RKO (cell line): ENCODE measurements at regions not wholly inside any gene's neighbourhood (a gene's known extent, or its start where the extent isn't known, plus 50 kb on each side); places are given as distances from the start of the nearest gene placed in this dataset.
A peak's percentile ranks its signal among the peaks of the same experiment; 100 is the strongest.

ENCODE experiments used
- DNase-seq: peaks from one replicate; pipeline ENCODE4 v3.0.0-alpha.2; 2016; ENCODE audit warnings: low spot score

DNA sequence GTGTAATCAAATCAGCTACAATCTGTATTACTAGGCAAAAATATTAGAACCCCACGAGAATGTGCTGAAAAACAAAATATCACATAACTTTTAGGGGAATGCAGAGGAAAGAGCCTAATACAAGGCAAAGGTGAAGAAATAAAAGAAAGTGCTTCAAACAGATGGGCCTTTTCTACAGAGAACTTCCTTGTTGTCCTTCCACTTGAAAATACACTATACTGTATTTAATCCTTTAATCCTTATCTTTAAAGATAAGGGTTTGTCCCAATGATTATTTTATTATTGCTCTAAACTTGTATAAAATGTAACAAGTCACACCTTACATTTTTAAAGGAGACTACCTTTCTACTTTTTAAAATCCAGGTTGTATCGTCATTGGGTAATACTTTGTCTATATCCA is 296.5 kb downstream of the NDFIP2 start:
- DNase-seq: no peak

DNA sequence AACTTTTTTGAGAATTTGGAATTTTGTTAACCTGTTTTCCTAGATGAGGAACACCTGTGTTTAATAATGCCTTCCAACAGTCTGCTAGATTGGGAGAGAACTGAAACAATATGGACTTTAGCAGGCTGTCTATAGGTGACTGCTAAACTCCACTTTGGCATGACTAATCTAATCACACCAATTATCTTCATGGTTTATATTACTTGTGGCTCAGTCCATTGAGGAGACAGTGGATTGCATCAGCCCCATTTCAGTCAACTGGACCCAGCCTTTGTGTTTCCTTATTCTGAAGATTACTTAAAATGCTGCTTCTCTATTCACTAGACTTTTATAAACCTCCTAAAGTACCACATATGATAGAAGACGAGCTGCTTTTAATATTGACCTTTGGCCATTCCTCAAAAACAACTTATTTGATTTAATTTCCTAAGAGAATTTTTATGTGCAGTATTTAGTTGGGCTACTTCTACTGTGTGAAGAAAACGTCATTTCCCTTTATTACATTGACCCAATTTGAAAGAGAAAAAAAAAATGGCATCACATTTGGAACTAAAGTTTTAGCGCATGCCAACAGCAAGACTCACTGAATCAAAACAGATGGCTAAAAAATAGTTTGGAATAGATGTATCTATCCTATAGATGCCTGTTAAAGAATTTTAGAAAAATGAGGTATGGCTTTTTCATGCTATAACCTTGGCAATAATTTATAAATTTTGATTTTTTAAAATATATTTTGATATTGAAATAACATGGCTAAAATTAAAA is 295.8 kb downstream of the NDFIP2 start:
- no peak for DNase-seq

- peak; percentile 69 for DNase-seq
Observed at GRCh38 chr13:79775830-79776229, 294.9 kb downstream of the NDFIP2 start.

DNA sequence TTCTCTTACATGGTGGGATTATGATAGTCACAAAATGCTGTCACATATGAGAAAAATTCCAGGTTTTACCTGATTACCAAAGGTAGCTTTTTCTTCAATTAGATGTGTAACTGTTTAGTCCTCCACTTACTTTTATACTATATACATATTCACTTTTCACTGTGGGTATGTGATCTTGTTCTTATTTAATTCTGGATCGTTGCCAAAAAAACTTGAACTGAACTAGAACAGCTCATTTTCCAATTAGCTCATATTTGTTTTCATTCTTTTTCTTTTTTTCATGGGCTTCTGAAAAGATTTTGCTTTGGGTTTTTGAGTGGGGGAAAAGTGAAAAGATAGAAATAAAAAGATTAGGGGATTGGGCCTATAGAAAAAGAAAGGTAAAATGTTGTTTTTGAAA is 291.9 kb downstream of the NDFIP2 start:
- DNase-seq: no peak

GRCh38 chr13:79771493-79771892 is 290.5 kb downstream of the NDFIP2 start:
- no peak for DNase-seq

DNA sequence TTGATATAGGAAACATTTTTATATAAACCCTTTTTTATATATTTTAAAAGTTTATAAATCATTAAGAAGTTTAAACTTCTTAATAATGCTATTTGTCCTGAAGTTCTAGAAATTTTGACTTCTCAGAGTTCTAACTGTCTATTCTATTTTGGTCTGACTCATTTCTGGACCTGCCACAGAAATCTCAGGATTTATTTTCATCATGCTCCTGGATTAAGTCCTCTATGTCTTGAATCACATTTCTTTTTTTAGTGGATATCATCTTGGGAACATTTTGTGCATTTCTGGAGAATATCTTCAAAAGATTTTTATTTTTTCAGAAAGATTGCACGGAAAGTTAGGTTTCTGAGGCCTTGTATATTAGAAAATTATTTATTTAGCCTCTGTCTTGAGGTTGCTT is 289.1 kb downstream of the NDFIP2 start:
- no peak for DNase-seq

- no peak for DNase-seq
Observed at GRCh38 chr13:79767126-79767525, 286.2 kb downstream of the NDFIP2 start.

GRCh38 chr13:79765331-79765730 is 284.4 kb downstream of the NDFIP2 start:
- DNase-seq: no peak

- DNase-seq: no peak
Observed at GRCh38 chr13:79749984-79750551, 269.1 kb downstream of the NDFIP2 start.

DNA sequence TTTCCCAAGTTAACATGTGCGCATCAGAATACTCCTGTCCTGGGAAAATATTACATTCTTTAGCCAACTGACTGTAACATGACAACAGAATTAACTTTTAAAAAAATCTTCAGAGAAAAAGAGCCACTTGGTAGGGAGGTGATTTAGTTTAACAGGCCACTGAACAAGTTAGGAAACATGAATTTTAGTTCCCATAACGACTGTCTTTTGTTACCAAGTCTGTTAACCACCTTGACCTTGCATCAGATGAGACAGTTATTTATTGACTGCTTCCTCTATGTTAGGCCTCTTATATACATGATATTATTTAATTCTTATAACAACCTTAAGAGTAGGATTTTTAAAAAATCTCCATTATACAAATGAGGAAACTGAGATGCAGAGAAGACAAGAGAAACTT is 268.6 kb downstream of the NDFIP2 start:
- no peak for DNase-seq

DNA sequence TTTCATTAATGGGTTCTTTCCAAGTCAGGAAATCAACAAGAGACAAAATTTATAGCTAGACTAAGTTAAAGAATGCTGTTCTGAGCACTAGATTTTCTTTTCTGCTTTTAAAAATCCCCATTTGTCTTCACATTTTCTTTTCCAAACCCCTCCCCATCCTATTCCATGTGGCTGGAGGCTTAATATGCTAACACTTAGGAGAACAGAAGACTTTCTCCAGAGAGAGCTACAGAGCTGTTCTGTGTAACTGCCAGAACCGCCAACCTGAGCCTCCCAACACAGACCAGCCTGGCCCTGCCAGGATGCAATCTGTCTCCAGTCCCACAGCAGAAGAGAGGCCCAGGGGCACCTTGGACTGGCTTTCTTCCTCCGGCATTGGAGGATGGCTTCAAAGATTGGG is 264.1 kb downstream of the NDFIP2 start:
- DNase-seq: no peak

DNA sequence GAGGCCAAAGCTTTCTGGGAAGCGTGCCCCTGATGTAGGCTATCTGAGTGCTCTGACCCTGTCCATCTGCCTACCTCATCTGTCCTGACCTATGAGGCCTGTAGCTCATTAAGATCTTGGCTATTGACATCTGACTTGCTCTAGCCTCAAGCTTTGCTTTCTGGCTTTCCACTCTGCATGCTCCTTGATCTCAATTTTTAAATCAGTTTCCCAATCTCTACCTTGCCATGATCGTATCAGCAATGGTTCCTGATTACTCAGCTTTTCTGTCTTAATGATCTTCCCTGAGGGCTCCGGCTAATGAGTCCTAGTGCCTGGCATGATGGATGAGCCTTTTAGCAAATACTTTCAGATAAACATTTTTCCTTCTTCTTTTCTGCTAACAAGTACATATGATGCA is 262.0 kb downstream of the NDFIP2 start:
- DNase-seq: no peak

- DNase-seq: no peak
Observed at GRCh38 chr13:79740991-79741390, 260.0 kb downstream of the NDFIP2 start.

DNA sequence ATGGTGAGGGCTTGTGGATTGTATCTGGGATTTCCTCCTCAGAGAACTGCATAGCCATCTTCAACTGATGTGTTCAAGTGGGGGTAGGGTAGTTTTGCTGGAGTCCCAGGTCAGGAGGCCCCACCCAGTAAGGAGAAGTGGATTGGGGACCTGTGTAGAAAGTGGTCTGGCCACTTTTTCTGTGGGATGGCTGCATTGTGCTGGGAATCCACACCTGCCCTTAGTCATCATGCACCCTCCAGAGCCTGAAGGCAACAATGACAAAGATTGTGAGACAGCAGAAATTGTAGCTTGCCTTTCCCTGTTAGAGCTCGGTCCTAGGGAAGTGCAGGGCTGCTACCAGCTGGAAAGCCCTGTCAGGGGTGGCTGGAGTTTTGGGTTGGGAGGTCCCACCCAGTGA is 255.4 kb downstream of the NDFIP2 start:
- no peak for DNase-seq

GRCh38 chr13:79735228-79735627 is 254.3 kb downstream of the NDFIP2 start:
- no peak for DNase-seq

- DNase-seq: no peak
Observed at GRCh38 chr13:79727086-79727485, 246.1 kb downstream of the NDFIP2 start.

DNA sequence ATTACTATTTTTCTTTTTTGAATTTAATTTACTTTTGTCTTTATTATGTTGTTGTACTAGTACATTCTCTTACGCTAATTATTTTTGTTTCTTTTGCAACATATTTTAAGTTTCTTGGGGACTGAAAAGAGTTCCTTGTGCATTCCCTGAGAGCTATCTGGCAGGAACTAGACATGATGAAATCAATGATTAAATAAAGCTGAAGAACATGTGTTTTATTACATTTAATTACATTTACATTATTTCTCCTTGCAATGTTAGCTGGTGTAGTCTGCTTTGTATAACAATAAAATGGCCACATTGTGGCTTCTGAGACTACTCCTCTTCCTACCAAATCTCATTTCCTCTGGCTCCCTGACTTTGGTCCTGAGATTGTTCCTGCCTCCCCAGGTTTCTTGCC is 244.9 kb downstream of the NDFIP2 start:
- DNase-seq: no peak

DNA sequence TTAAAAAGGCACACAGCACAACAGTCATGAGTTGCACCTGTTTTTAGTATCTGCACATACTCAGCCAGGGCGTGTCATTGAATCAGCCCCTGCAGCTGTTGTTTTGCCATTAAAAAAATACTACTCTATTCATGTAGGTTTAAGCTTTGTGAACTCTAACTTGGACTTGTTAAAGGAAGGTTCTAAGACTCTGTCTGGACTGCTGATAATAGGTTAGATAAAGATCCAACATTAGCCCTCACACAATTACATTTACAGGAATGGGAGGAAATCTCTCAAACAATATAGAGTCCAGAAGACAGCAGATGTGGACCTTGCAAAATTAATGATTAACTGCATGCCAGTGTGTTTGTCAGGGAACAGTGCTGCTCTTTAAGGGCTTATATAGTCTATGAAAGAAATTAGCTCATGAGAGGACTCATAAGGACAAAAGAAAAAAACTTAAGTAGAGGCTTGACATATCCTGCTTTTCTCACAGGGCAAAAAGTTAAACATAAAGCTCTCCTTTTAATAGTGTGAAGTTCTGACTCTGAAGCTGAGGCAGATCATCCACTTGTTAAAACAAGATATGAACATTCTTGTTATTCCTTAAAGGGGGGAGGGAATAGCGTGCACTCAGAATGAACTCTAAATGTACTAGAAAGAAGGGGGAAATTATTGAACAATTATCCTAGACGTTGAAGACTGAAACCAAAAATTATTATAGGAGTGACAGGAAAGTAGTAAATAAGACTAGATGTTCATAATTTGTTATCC is 243.6 kb downstream of the NDFIP2 start:
- no peak for DNase-seq

DNA sequence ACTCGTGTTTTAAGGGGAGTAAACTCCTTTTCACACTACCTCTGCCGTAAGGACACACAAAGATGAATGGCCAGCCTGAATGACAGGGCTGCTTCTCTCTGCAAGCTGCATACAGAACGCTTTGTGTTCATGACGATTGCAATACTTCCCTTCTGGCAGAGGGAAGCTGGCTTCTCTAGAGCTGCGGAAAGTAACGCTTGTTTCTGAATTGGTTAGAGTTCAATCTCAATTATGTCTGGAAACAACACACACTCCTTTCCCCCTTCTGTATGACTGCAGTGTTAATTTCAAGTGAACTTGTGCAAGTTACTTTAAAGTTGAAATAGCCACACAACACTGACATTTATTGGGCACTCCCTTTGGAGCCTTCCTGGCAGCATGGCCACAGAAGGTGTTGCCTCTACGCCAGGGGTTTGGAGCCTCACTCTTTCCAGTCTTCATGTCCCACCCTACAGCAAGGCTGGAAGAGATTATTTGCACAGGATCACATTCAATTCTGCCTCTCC is 242.6 kb downstream of the NDFIP2 start:
- DNase-seq: no peak

DNA sequence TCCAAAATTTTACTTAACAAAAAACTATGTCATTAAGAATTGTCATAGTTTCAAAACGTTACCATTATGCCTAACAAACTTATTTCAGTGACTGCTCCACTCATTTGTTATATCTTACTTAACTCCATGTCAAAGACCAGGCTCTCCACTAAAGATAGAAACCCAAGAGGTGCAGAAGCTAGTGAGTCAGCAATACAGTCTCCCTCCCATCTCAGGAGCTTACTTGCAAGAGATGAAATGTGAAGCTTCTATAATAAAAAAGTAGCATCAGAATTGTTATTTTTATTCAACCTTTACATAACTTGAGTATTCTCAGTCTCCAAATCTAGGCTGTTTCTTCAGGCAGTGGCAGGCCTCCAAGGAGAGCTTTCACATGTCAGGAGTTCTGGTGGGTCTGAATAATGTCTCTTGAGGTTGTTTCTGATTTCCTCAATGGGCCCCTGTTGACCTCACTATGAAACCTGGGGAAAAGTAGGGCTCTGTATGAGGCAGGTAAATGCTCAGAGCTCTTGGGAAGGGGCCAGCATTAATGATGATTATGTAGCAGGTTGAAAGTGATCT is 242.0 kb downstream of the NDFIP2 start:
- no peak for DNase-seq

DNA sequence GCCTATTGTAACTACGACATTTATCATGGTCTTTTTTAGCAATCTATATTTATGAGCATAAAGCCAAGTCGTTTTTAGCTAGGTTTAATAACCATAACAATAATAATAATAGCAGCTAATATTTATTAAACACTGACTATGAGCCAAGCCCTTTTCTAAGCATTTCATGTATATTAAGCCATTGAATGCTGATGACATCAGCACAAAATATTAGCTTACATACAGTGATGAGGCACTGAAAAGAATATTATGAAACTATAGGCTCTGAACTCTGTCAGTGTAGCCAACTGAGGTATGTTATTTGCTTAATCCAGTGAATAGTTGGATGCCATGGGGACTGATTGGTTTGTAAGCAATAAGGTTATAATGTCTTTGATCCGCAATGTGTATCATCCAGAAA is 235.2 kb downstream of the NDFIP2 start:
- DNase-seq: no peak

DNA sequence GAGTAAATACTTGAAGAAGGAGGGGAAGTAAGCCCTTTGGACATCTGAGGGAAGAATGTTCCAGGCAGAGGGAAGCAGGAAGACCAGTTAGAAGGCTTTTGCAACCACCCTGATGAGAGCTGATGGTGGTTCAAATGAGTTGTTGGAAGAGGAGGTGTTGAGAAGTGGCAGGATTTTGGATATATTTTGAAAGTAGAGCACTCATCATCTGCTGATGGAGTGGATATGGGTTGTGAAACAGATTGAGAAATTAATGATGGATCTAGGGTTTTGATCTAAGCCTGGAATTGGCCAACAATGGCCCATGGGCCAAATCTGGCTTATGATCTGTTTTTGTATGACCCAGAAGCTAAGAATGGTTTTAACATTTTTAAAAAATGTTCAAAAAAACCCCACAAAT is 230.7 kb downstream of the NDFIP2 start:
- no peak for DNase-seq

DNA sequence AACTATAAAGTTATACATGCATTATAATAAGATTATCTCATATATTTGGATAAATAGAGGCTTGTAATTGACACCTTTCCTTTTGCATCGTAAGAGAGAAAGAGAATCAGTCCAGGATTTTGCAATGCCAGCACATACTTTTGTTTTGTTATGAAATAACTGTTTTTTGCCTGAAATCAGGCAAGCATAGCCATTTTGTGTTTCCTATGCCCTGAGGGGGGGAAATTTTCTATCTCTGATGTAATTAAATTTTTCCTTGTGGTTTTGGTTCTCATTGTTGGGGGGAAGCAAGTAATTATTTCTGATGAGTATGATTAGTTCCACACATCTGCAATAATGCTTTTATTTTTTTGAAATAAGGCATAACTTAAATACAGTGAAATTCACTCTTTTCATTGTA is 229.4 kb downstream of the NDFIP2 start:
- DNase-seq: no peak
